Stimulated activated naive CD8-positive, alpha-beta T cell treated with anti-CD3 and anti-CD28 coated beads, Interleukin-15, Interleukin-2, amounts not matched to agents 100 ng/mL and 50 ng/mL, for 24 hours (primary cell): ENCODE measurements at regions not wholly inside any gene's neighbourhood (a gene's known extent, or its start where the extent isn't known, plus 50 kb on each side); places are given as distances from the start of the nearest gene placed in this dataset.

Experiments used
- H3K27ac Mint-ChIP-seq: one replicate; pipeline ENCODE4 v1.8.0; 2021; ENCODE audit warnings: mild to moderate bottlenecking, mixed read lengths
- H3K27me3 Mint-ChIP-seq: one replicate; pipeline ENCODE4 v1.8.0; 2021; ENCODE audit warnings: mixed read lengths
- H3K36me3 Mint-ChIP-seq: one replicate; pipeline ENCODE4 v1.8.0; 2021; ENCODE audit warnings: low read depth, mixed read lengths
- H3K4me1 Mint-ChIP-seq: one replicate; pipeline ENCODE4 v1.8.0; 2021; ENCODE audit warnings: low read depth, mixed read lengths
- H3K4me3 Mint-ChIP-seq: one replicate; pipeline ENCODE4 v1.8.0; 2021; ENCODE audit warnings: mild to moderate bottlenecking, mixed read lengths
- H3K9me3 Mint-ChIP-seq: one replicate; pipeline ENCODE4 v1.8.0; 2021; ENCODE audit warnings: mixed read lengths

DNA sequence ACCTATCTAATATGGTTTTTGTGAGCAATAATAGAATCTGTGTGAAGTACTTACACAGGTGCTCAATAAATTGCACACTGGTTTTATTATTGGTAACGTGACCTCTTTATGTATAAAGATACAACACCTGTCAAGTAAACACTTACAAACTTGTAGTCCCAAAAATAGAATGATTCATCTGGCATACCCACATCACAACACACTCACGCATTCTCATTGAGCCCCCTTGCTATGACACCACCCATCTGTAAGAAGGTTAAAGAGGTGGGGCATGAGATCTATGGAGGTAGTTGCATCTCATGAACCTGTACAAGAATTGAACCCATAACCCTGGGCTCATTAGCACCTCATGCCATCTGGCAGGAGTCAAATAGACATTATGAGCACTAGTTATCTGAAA is 134.9 kb upstream of the THBS1 start:
- Mint-ChIP-seq H3K4me3 (no peak overlapping the region), H3K27me3 (peaks cover 25% of the 10 kb centered on the region), H3K9me3 (no peaks in the 10 kb centered on the region), H3K27ac (no peak overlapping the region), H3K36me3 (no peaks in the 10 kb centered on the region), H3K4me1 (no peaks in the 10 kb centered on the region)

DNA sequence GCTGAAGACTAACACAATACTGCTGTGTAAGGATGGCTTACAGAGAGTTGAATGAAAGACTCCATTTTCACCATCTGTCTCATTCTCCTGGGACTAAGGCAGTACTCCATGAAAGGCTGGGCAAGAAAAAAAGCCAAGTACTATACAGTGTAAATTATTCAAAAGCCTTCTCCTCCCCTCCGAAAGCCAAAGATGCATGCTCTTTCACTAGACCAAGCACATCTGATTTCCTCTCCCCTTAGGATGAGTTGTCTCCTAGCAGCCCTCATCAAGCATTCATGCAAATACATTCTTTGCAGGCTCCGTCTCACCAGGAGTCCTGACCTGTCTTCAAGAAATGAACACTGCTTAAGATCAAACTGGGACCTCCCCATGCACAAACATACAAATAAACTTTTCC is 133.5 kb upstream of the THBS1 start:
- peaks cover 19% of the 10 kb centered on the region for H3K27me3 Mint-ChIP-seq
- no peak overlapping the region for H3K4me3 Mint-ChIP-seq
- H3K9me3 Mint-ChIP-seq: no peaks in the 10 kb centered on the region
- no peaks in the 10 kb centered on the region for H3K36me3 Mint-ChIP-seq
- H3K27ac Mint-ChIP-seq: no peak overlapping the region
- H3K4me1 Mint-ChIP-seq: no peaks in the 10 kb centered on the region

DNA sequence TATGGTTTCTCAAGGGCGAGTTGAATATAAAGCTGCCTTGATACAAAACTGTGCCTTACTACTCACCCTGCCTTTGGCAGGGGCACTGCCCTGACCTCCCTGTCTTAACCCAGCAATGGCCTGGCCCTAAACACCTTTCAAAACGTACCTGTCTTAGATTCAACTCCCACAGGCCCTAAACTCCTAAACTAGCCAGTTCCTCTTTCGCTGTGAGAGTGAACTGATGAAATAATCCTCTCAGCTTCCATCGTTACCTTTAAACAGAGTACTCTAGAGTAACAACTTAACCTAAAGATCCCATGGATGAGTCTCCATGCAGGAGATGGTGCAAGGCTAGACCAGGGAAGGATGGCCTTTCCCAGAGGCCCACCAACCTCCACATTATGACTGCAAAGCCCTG is 133.0 kb upstream of the THBS1 start:
- no peaks in the 10 kb centered on the region for H3K4me1 Mint-ChIP-seq
- H3K27ac Mint-ChIP-seq: no peak overlapping the region
- H3K9me3 Mint-ChIP-seq: no peaks in the 10 kb centered on the region
- H3K36me3 Mint-ChIP-seq: no peaks in the 10 kb centered on the region
- peaks cover 14% of the 10 kb centered on the region for H3K27me3 Mint-ChIP-seq
- H3K4me3 Mint-ChIP-seq: no peak overlapping the region

DNA sequence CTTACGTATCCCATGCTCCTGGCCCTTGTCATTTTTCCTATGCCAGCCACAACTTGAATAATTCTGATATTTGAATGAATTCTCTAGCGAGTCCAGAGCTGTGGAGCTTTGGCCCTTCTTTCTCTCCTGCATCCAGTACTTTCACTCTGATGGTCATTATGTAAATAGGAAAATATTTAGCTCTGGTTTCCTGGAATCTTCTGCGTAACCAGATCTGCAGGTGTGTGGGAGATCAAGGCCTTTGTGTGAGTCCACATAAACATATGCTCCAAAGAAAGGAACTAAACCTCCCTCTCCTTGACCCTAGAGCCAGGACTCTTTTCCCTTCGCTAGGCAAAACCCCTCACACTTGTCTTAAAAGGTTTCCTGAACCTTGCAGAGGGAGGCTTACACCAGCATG is 132.5 kb upstream of the THBS1 start:
- Mint-ChIP-seq H3K4me3 (no peak overlapping the region), H3K4me1 (no peaks in the 10 kb centered on the region), H3K27me3 (peaks cover 9% of the 10 kb centered on the region), H3K27ac (no peak overlapping the region), H3K36me3 (no peaks in the 10 kb centered on the region), H3K9me3 (no peaks in the 10 kb centered on the region)

DNA sequence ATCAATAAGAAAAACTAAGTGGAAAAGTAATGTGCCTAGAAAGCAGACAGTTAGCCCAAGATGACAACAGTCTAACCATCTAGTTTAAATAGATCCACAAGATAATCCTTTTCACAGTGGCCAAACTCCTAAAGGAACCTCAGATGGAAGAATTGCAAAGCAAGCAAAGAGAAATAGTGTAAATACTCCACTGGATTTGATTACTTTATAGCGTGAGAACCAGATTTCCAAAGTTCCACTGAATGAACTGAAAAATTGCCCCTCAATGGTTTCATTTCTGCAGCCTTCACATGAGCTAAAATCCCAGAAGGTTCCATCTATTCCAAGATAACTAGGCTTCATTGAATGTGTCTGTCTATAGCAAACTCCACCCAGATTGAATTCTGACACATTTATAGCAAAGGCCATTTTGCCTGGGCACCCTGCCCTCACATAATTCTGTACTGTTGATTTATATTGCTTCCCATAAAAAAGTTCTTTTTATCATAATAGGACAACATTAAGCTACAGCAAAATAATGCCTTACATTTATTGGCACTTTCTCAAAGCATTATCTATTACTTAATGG is 129.7 kb upstream of the THBS1 start:
- Mint-ChIP-seq H3K4me3 (no peak overlapping the region), H3K36me3 (no peaks in the 10 kb centered on the region), H3K27me3 (no peaks in the 10 kb centered on the region), H3K4me1 (peaks cover 4% of the 10 kb centered on the region), H3K27ac (no peak overlapping the region), H3K9me3 (no peaks in the 10 kb centered on the region)

DNA sequence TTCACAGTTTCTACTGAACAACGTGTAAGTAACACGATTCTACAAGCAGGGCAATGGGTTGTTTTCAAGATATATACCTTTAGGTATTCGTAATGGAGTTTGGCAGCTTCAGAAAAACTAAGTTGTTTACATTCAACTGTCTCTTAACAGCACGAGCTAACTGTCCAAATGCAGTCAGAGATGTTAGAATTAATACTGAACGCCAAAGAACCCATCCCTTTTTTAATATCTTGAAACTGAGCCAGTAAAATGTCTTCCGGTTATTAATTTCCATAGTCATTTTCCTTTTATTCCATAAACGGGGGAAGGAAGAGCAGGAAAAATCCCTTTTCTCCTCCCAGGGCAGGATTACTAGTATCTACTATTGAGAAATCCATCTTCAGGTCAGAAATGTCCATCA is 129.0 kb upstream of the THBS1 start:
- Mint-ChIP-seq H3K36me3 (no peaks in the 10 kb centered on the region), H3K27me3 (no peaks in the 10 kb centered on the region)

DNA sequence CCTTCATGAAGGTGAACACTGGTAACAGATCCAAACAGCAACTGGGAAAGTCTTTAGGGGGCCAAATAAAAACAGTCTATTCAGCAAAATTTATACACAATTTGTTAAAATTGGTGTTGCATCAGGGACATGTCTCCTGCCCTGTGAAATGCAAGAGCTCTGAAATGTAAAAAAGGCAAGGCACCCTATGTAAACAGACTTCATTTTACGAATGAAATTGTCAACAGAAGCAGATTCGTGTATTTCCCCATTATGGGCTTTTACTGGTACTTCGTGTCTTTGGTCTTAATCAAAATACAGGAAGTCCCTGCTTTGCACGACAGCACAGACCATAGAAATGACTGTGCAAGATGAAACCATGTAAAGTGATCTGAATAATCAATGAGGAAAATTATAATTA is 127.3 kb upstream of the THBS1 start:
- Mint-ChIP-seq H3K4me3 (no peak overlapping the region), H3K36me3 (no peaks in the 10 kb centered on the region), H3K9me3 (no peaks in the 10 kb centered on the region), H3K4me1 (peaks cover 4% of the 10 kb centered on the region), H3K27me3 (no peaks in the 10 kb centered on the region), H3K27ac (no peak overlapping the region)

More for the DNA sequence above, 129.0 kb upstream of the THBS1 start:
- no peaks in the 10 kb centered on the region for H3K9me3 Mint-ChIP-seq
- H3K4me1 Mint-ChIP-seq: peaks cover 4% of the 10 kb centered on the region
- H3K4me3 Mint-ChIP-seq: no peak overlapping the region
- H3K27ac Mint-ChIP-seq: no peak overlapping the region

DNA sequence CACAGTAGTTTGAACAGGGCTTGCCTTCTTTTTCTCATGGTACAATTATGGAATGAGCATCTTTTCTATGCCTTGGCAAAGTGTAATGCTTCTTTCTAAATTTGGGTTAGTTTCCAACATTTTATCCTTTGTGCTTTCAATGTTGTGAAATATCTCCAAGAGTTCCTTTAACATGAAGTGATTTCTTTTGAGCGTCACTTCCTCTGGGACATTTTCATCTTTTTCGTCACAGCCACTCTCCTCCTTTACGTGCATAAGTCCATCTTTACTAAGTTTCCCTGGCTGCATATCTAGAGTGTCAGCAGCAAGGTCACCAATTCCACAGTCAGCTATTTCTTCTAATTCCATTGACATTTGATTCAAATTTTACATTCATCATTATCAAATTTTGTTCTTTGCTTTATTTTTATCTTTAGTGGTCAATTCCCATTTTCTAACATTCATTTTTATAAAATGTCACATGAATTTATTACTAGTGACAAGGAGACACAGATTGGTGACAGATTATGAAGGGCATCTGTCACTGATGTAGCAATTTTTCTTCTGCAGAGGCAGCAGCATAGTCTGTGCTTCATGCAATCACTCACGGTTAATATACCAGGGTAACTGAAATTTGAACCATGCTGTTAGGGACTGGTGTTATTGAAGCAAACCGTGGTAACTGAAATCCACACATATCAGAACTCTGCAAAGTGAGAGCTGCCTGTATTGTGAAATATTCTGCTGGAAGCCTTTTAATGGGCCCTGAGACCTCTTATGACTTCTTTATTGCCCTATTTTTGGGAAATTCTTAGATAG is 126.5 kb upstream of the THBS1 start:
- no peaks in the 10 kb centered on the region for H3K9me3 Mint-ChIP-seq
- H3K4me1 Mint-ChIP-seq: peaks cover 4% of the 10 kb centered on the region
- no peak overlapping the region for H3K4me3 Mint-ChIP-seq
- H3K36me3 Mint-ChIP-seq: no peaks in the 10 kb centered on the region
- no peaks in the 10 kb centered on the region for H3K27me3 Mint-ChIP-seq
- no peak overlapping the region for H3K27ac Mint-ChIP-seq

DNA sequence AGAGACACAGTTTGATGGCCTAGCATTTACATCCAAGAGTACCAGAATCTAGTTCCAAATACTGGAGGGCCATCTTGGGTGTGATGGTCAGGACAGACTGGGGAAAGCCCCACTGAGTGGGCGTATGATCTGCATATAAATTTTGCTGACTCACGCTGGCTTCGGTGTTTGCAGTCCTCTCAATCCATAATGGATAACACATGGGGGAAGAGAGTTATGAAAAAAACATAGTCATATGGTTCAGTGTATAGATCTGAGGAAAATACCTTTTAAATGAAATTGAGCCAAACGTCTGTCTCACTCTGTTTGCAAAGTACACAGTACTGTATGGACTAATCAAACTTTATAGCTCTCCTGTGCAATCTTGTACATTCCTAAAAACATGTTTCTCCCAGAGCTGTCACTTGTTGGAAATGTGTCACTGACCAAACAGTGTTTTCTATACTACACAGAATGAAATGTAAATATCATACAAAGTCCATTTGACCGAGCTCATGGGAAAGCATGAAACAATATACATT is 125.3 kb upstream of the THBS1 start:
- Mint-ChIP-seq H3K36me3 (no peaks in the 10 kb centered on the region), H3K4me1 (peaks cover 4% of the 10 kb centered on the region), H3K9me3 (no peaks in the 10 kb centered on the region), H3K27ac (no peak overlapping the region), H3K4me3 (no peak overlapping the region), H3K27me3 (no peaks in the 10 kb centered on the region)

DNA sequence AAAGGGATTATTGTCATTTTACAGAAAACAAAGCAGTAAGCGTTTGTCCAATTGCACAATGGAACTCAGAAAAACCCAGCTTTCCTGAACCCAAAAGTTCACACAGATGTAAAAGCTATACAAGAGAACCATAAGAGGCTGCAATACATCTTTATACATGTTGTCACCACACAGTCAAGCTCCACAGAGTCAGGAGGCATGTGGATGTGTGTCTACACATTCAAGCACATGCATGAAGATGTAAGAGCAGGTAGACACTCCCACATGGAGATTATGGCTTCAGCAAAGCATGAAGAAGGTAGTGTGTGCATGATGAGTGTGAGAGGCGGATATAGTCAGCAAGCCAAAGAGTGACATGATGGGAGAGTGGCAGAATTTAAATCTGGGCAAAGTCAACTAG is 124.7 kb upstream of the THBS1 start:
- Mint-ChIP-seq H3K27ac (no peak overlapping the region), H3K9me3 (no peaks in the 10 kb centered on the region), H3K27me3 (no peaks in the 10 kb centered on the region), H3K4me3 (no peak overlapping the region), H3K4me1 (peaks cover 4% of the 10 kb centered on the region), H3K36me3 (no peaks in the 10 kb centered on the region)

DNA sequence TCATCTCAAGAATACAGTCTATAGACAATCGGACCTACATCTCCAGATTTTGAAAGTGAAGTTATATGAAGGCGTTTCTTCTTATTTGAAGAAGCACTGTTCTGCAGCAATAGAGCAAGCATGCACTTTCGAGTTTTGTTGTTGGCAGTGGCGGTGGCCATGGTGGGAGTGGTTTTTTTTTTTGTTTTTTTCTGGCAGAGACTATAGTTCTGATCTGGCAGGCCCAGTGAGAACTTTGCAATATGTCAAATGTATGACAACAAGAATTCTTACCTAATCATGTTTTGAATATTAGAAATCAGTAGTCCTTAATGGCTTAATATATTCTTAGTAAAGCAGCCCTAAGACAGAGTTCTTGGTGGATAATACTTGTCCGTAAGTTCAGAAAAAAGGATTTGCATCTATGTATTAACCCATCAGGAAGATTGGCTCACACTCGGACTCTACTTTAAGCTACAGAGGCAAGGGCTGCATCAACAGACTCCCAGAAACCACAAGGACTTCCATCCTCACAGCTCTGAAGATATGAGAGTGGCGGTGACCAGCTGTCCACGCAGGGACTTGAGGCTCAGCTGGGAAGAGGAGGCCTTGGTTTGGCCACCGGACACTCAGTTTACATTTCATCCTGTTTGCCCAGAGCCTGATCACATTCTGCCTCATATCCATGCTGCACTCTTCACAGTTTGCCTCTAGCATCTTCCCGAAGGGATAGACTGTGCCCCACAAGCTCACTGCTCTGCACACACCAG is 124.1 kb upstream of the THBS1 start:
- no peaks in the 10 kb centered on the region for H3K36me3 Mint-ChIP-seq
- no peak overlapping the region for H3K4me3 Mint-ChIP-seq
- no peak overlapping the region for H3K27ac Mint-ChIP-seq
- H3K9me3 Mint-ChIP-seq: no peaks in the 10 kb centered on the region
- H3K27me3 Mint-ChIP-seq: no peaks in the 10 kb centered on the region
- peaks cover 4% of the 10 kb centered on the region for H3K4me1 Mint-ChIP-seq

DNA sequence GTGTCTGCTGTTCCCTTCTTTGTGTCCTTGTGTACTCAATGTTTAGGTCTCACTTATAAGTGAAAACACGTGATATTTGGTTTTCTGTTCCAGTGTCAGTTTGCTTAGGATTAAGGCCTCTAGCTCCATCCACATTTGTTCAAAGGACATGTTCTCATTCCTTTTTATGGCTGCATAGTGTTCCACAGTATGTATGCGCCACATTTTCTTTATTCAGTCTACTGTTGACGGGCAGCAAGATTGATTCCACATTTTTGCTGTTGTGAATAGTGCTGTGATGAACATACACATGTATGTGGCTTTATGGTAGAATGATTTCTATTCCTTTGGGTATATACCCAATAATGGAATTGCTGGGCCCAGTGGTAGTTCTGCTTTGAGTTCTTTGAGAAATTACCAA is 122.7 kb upstream of the THBS1 start:
- Mint-ChIP-seq H3K27ac (no peak overlapping the region), H3K4me1 (peaks cover 4% of the 10 kb centered on the region), H3K36me3 (no peaks in the 10 kb centered on the region), H3K4me3 (no peak overlapping the region), H3K9me3 (no peaks in the 10 kb centered on the region), H3K27me3 (no peaks in the 10 kb centered on the region)

DNA sequence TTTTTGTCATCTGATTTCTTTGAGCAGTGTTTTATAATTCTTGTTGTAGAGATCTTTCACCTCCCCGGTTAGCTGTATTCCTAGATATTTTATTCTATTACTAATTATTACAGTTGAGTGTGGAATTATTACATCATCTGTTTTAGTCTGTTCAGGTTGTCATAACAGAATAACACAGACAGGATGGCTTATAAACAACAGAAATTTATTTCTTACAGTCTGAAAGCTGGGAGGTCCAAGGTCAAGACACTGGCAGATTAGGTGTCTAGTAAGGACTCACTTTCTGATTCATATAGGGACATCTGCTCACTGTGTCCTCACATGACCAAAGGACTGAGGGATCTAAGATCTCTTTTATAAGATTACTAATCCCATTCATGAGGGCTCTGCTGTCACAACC is 121.3 kb upstream of the THBS1 start:
- H3K4me3 Mint-ChIP-seq: no peak overlapping the region
- no peak overlapping the region for H3K27ac Mint-ChIP-seq
- no peaks in the 10 kb centered on the region for H3K36me3 Mint-ChIP-seq
- H3K4me1 Mint-ChIP-seq: peaks cover 4% of the 10 kb centered on the region
- H3K9me3 Mint-ChIP-seq: no peaks in the 10 kb centered on the region
- no peaks in the 10 kb centered on the region for H3K27me3 Mint-ChIP-seq

DNA sequence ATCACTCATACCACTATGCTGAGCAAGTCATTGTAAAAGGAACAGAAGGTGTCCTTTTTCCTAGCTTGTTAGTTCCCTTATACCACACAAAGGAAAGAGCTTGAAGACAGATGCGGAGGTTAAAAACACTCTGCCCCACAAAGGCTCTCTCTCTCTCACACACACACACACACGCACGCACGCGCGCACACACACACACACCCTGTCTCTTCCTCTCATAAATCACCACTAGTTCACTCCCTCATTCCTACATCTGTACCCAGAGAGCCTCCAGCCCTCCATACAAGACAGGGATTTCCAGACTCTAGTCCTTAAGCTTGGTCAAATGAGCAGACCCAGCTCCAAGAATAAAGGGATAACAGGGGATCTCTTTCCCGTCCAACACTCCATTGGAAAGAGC is 120.1 kb upstream of the THBS1 start:
- H3K9me3 Mint-ChIP-seq: no peaks in the 10 kb centered on the region
- no peak overlapping the region for H3K4me3 Mint-ChIP-seq
- H3K4me1 Mint-ChIP-seq: peaks cover under 1% of the 10 kb centered on the region
- no peak overlapping the region for H3K27ac Mint-ChIP-seq
- no peaks in the 10 kb centered on the region for H3K36me3 Mint-ChIP-seq
- H3K27me3 Mint-ChIP-seq: no peaks in the 10 kb centered on the region

DNA sequence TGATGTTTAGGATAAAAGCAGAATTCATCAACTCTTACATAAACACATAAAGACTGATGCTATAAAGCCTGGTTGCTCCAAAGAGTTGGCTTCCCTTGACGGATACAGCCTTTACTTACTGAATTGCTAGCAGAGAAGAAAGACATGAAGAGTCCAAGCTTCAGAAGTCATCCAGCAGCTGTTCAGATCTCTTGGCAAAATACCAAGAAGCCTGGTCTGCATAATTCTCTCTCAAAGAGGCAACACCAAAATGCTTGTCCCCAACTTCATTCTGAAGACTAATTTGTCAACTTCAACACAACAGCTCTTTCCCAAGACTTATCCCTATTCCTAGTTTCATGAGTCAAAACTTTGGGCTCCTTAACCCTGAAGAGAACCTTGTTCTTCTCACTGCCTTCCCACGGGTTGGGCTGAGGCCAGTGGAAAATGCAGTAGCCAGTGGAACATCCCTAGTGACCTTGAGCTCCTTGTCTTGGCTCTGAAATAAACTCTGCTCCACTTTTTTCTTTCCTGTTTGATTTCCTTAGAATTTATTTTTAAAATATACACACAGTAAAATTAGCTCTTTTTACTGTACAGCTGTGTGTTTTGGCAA is 119.2 kb upstream of the THBS1 start:
- H3K27me3 Mint-ChIP-seq: no peaks in the 10 kb centered on the region
- no peak overlapping the region for H3K27ac Mint-ChIP-seq
- no peaks in the 10 kb centered on the region for H3K36me3 Mint-ChIP-seq
- H3K4me1 Mint-ChIP-seq: no peaks in the 10 kb centered on the region
- no peaks in the 10 kb centered on the region for H3K9me3 Mint-ChIP-seq
- H3K4me3 Mint-ChIP-seq: no peak overlapping the region
